GM12801 (cell line): ENCODE measurements at regions not wholly inside any gene's neighbourhood (a gene's known extent, or its start where the extent isn't known, plus 50 kb on each side); places are given as distances from the start of the nearest gene placed in this dataset.

Experiments used
- TF ChIP-seq, protein P1 (sequence below): IDR thresholded peaks from one replicate; pipeline ENCODE4 v1.5.1; 2011; ENCODE audit warnings: control low read depth; ENCODE audit not compliant: insufficient read length; ENCODE audit errors: extremely low read depth

DNA sequence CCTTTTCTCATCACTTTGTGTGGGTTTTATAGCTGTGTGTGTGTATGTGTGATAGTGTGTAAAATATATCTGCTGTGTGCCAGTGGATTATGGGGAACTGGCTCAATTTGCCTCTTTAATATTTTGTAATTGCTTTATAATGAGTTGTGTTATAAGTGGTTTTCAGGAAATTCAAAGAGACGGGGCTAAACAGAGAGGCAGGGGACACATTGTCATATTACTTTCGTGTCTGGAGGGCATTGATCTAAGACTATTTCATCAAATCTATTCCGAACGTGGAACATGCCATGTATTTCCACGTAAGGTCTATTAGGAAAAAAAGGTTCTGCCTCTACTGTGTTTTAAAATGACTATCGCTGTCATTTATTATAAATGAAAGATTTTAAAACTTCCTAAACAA is 793.2 kb upstream of the TMEM132C start:
- TF ChIP-seq, protein P1, sequence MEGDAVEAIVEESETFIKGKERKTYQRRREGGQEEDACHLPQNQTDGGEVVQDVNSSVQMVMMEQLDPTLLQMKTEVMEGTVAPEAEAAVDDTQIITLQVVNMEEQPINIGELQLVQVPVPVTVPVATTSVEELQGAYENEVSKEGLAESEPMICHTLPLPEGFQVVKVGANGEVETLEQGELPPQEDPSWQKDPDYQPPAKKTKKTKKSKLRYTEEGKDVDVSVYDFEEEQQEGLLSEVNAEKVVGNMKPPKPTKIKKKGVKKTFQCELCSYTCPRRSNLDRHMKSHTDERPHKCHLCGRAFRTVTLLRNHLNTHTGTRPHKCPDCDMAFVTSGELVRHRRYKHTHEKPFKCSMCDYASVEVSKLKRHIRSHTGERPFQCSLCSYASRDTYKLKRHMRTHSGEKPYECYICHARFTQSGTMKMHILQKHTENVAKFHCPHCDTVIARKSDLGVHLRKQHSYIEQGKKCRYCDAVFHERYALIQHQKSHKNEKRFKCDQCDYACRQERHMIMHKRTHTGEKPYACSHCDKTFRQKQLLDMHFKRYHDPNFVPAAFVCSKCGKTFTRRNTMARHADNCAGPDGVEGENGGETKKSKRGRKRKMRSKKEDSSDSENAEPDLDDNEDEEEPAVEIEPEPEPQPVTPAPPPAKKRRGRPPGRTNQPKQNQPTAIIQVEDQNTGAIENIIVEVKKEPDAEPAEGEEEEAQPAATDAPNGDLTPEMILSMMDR, result no peak

DNA sequence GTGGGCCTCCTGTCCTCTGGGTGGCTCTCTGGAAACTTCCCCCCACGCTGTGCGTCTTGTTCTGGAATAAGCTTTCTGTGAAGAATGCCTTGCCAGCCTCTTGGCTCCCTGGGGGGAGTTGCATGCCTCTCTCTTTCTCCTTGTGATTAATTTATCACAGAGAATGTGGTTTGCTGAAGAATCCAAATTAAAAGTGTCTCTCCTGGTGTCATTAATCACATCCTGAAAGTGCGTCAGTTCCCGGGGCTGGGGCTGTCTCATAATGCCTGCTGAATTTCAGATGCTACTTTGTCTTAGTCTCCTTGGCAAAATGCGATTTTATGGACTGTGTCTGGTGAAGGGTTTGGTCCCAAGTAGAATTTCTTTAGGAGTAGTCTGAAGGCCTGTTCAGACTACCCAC is 787.7 kb upstream of the TMEM132C start:
- TF ChIP-seq, protein P1, result no peak

DNA sequence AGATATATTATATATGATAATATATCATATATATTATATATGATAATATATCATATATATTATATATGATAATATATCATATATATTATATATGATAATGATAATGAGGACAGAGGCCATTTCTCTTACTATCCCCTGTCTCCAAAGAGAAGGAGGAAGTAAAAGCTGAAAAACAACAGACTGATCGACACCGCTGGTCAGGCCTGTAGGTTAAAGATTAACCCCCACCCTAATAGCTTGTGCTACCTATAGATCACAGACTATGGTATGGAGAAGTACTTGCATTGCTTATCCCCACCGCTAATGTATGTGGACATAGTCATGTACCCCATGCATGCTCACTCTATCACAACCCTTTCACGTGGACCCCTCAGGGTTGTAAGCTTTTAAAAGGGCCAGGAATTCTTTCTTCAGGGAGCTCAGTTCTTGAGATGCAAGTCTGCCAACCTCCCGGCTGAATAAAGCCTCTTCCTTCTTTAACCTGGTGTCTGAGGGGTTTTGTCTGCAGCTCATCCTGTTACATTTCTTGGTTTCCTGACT is 786.1 kb upstream of the TMEM132C start:
- TF ChIP-seq, protein P1, result no peak

DNA sequence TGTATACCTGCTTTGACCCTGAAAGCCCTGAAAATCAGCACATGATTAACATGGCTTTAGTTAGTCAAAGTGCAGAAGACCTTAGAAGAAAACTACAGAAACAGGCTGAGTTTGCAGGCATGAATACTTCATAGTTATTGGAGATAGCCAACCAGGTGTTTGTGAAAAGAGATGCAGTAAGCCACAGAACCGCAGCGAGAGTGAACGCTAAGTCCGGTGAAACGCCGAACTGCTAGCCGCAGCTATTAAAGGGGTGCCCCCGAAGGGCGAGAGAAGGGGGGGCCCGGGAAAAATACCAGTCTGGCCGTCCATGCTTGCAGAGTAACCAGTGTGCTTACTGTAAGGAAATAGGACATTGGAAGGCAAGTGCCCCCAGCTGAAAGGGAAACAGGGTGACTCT is 784.0 kb upstream of the TMEM132C start:
- TF ChIP-seq, protein P1, result no peak

DNA sequence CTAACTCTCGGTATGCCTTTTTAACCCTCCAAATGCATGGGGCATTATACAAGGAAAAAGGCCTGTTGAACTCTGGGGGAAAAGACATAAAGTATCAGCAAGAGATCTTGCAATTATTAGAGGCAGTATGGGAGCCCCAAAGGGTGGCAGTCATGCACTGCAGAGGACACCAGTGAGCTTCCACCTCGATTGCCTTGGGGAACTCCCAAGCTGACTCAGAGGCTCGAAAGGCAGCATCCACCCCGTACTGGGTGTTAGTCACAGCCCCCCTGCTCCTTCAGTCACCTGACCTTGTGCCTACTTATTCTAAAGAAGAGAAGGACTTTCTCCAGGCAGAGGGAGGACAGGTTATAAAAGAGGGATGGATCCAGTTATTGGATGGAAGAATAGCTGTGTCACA is 781.4 kb upstream of the TMEM132C start:
- TF ChIP-seq, protein P1, result no peak

DNA sequence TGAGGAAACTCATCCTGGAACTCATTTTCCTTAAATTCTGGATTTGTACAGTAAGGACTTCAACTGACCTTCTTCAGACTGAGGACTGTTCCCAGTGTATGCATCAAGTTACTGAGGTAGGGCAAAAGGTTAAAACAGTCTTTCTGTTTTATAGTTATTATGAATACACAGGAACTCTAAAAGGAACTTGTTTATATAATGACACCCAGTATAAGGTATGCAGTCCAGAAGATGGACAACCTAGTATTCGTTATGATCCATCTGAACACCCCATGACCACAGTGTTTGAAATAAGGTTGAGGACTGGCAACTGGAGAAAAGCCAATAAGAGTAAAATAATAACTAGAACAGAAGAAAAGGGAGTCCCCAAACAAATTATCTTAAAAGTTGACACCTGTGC is 779.9 kb upstream of the TMEM132C start:
- TF ChIP-seq, protein P1, result no peak

DNA sequence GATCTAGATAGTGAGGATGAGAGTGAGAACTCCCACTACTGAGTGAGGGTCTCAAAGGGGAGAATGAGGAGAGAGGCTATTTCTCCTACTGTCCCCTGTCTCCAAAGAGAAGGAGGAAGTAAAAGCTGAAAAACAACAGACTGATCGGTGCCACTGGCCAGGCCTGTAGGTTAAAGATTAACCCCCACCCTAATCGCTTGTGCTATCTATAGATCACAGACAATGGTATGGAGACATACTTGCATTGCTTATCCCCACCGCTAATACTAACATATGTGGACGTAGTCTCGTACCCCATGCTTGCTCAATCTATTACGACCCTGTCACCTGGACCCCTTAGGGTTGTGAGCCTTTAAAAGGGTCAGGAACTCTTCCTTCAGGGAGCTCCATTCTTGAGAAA is 777.9 kb upstream of the TMEM132C start:
- TF ChIP-seq, protein P1, result no peak
